Glomerular visceral epithelial cell (primary cell): ENCODE measurements at regions not wholly inside any gene's neighbourhood (a gene's known extent, or its start where the extent isn't known, plus 50 kb on each side); places are given as distances from the start of the nearest gene placed in this dataset.
"Not testable (repeated sequence)": the region's sequence is repeated elsewhere in the genome, so short reads cannot be mapped to it uniquely, and the experiment has no call there.

Experiments
- DNase-seq: peaks from one replicate; pipeline ENCODE4 v3.0.0-alpha.2; 2016; ENCODE audit errors: extremely low spot score

DNA sequence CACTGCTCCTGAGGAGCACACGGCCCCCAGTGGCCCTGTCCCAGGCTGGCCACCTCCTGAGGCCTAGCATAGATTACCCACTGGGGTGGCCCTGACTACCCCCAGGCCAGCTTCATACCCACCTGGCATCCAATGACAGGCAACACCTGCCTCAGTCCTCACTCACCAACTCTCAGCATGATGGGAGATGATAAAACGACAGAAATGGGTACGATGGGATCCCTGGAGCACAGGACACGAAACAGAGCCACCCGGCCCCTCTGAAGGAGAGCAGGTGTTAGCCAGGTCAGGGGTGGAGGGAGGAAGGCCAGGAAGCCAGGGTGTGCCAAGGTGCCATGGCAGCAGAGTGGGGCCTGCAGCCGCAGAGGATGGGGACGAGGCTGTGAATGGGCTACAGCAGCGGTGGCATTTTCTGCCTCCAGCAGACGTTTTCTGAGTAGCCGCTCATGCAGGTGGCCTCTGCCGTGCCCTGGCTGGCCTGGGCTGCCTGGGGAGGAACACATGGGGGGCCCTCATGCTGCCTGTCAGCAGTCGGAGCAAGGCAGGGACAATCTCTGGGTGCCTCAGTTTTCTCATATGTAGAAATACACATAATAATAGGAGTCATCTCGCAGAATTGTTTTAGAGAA is 50.2 kb upstream of the FGF3 start:
- no peak for DNase-seq

DNA sequence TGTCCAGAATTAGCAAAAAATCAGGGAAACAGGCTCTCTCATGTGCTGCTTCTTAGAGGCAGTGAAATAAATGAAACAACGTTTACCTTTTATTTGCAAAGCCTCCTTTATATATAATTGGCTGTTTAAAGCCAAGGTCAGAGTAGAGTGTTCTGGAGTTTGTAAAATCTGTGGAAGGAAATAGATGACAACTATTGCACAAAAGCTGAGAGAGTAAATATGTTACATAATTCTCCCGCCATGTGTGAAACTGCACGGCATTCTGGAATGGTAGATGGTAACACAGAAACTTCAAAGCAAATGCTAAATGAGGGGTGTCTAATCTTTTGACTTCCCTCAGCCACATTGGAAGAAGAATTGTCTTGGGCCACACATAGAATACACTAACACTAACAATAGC is 51.5 kb upstream of the FGF3 start:
- DNase-seq: no peak

- no peak for DNase-seq
Observed at GRCh38 chr11:69873166-69874077, 54.2 kb upstream of the FGF3 start.

GRCh38 chr11:69874178-69874983 is 55.2 kb upstream of the FGF3 start:
- no peak for DNase-seq

GRCh38 chr11:69874984-69875624 is 55.9 kb upstream of the FGF3 start:
- no peak for DNase-seq

DNA sequence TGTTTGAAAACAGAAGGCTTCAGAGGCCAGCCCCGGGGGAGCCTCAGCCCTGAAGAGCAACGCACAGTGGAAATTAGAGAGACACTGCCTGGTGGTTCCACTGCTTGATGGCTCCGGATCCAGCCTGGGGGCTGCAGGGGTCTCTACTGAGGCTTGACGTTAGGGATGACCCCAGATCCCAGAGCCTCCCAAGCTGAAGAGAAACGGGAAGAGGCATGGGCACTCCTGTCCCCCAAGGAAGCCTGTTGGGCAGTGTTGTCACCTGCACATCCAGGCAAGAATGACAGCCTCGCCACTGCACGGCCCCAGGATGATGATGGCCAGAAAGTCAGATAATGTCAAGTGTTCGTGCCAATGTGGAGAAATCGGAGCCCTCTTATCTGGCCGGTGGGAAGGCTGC is 56.8 kb upstream of the FGF3 start:
- no peak for DNase-seq

DNA sequence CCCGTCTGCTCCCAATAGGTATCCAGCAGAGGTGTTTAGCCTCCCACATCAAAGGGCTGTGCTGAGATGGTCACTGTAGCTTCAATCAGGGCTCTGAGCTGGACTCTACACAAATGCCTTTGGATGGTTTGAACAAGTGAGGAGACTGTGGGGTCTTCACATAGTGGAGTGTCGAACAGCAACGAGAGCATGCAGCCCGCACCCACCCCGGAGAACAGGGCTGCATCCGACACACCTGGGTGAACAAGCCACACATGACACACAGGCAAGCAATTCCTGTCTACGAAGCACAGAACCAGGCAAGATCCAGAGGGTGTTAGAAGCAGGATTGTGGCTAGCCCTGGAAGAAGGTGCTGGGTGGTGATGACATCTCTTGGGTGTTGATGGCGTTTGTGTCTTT is 58.0 kb upstream of the FGF3 start:
- DNase-seq: no peak

DNA sequence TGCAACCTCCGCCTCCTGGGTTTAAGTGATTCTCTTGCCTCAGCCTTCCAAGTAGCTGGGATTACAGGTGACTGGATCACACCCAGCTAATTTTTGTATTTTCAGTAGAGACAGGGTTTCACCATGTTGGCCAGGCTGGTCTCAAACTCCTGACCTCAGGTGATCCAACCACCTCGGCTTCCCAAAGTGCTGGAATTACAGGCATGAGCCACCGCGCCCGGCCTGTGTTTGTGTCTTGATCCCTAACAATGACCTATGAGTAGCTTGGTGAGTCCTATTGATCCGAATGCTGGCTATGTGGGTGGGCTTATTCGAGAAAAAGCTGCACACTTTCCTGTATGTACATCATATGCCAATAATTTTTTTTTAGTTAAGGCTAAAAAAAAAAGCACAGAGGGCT is 58.5 kb upstream of the FGF3 start:
- DNase-seq: not testable (repeated sequence)

DNA sequence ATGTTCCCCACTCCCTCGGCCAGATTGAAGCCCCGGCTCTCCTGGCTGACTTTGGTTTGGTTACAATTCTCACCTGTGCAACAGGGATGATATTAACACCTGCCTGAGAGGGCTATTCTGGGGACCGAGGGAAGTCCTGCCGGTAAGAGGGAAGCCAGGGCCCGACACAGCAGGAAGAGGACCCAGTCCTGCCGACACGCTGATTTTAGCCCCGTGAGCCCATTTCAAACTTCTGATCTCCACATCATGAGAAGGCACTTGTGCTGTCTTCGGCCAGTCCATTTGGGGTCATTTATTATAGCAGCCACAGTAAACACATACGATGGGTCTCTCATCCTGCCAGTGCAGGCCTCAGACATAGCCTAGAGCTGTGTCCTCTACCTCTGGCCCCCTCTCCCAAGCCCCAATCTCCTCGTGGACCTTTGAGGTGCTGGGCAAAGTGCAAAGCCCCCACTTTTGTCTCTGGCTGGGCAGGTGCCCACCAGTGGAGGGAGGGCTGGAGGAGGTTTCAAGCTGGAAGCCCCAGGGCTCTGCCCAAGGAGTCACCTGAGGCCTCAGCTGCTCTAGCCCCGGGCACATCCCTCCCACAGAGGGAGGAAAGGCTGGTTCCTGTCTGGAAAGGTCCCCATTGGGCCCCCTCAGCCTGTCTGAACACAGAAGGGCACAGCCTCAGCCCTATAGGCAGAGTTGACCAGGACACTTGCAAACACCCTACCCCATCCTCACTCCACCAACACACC is 59.1 kb upstream of the FGF3 start:
- no peak for DNase-seq

DNA sequence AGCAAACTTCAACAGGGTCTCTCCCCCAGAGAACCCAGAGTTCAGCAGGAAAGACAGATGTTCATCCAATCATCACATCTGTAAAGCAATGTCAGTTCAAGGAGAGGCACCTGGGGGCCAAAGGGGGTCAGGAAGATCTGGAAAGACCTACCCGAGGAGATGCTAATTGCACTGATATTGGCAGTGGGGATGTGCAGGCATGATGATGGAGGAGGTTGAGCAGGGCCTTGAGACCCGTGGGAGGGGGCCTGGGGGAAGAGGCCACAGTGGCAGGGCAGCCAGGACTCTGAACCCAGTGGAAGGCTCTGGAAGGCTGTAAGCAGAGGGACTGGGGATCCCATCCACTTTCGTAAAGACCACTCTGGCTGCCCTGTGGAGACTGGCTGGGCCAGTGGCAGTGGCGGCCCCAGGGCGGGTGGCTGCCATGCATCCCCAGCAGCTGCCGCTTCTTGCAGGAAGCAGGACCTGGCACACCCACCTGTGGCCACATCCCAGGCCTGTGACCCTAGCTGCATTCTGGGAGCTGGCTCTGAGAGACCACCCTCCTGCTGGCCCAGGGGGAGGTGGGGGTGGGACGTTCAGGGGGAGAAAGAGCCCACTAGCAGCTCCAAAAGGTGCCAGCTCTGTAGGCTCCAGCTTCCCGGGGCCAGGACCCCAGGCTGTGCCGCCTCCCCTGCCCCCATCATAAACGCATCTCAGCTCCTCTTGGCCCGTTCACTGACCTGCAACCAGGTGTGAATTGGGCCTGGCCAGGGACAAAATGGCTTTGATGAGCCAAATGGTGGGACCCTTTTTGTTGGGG is 59.9 kb upstream of the FGF3 start:
- DNase-seq: no peak

DNA sequence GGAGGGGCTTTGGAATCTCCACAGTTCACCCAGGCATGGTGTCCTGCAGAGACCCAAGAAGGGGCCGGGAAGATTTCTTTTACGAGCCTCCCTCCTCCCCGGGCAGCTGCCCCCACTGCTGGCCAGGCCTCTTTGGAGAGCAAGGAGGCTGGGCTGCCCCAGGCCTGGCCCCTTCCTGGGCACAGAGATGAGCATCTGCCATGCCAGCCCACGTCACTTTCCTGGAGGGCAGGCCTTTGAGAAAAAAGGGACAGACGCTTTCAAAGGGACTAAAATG is 60.5 kb upstream of the FGF3 start:
- no peak for DNase-seq

GRCh38 chr11:69880041-69880825 is 61.0 kb upstream of the FGF3 start:
- no peak for DNase-seq

GRCh38 chr11:69880826-69881445 is 61.7 kb upstream of the FGF3 start:
- no peak for DNase-seq

DNA sequence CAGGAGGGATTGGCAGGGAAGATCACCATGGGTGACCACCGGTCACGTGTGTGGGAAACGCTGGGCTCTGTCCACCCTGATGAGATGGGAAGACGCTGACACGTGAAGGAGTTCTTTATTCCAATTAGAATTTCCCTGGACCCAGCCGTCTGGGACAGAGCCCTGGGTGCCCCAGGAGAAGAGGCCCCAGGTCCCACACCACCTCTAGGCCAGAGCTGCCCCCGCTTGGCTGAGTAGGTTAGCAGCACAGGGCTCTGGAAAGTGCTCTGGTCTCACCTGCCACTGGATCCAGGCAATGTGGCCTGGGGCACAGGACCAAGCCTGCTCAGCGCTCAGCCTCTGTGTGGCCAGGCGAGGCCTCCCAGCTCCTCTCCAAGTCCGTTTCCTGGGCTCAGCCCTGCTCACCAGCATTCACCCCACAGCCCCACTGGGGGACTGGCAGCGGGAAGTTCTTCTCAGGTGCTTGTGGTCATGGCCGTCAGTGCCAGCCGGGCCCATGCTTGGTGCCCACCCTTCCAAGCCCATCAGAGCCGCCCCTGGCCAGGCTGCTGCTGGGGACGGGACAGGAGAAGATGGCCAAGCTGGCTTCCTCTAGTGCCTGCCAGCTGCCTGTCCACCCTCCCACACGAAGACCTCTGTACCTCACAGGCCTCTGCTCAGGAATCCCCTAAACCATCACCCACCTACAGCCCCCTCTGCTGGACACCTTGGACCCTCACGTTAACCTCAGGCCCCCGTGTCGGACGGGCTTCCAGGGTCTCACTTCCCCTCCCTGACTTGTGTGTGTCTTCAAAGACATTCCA is 62.5 kb upstream of the FGF3 start:
- no peak for DNase-seq

DNA sequence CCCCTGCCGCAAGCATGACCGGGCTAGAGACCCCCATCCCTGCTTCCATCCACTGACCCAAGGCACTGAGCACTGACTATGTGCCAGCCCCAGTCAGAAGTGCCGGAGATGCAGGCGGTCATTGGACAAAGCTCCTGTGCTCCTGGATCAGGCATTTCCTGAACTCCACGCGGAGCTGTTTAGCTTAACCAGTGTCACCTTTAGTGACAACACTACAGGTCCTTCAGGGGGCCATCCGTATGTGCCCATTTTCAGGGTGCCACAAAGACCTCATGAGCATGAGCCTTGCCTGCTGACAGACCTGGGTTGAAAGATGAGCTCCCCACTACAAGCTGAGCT is 63.0 kb upstream of the FGF3 start:
- DNase-seq: no peak

- DNase-seq: no peak
Observed at GRCh38 chr11:69883292-69884255, 64.4 kb upstream of the FGF3 start.

DNA sequence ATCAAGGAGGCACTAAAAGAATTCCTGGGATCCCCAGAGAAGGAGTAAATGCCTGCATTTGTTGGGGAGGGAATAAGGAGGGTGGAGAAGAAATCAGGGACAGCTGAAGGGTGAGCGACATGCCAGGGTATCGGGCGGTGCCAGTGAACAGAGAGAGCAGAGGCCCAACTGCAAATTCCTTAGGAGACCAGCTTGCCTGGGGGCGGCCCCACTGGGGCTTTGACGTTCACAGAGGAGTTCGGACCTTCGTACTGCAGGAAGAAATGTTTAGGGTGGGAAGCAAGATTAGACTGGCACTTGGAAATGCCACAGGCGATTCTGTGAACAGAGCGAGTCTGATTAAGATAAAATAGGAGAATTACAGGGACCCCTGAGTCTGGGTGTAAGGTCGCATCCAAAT is 65.1 kb upstream of the FGF3 start:
- no peak for DNase-seq

- DNase-seq: no peak
Observed at GRCh38 chr11:69884751-69885150, 65.5 kb upstream of the FGF3 start.
